ENCODE measurements at regions not wholly inside any gene's neighbourhood (a gene's known extent, or its start where the extent isn't known, plus 50 kb on each side); places are given as distances from the start of the nearest gene placed in this dataset.

DNA sequence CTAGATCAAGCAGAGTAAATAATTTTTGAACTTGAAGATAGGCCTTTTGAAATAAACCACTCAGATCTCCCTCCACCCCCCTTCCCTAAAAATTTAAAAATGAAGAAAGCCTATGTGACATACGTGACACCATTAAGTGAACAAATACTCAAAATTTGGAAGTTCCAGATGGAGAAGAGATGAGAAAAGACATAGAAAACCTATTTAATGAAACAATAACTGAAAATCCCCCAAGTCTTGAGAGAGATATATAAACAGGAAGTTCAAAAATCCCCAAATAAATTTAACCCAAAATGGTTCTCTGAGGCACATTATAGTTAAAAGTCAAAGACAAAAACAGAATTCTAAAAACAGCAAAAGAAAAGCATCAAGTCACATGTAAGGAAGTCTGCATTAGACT is 428.6 kb downstream of the PSAT1 start:
- TF ChIP-seq, protein P1, sequence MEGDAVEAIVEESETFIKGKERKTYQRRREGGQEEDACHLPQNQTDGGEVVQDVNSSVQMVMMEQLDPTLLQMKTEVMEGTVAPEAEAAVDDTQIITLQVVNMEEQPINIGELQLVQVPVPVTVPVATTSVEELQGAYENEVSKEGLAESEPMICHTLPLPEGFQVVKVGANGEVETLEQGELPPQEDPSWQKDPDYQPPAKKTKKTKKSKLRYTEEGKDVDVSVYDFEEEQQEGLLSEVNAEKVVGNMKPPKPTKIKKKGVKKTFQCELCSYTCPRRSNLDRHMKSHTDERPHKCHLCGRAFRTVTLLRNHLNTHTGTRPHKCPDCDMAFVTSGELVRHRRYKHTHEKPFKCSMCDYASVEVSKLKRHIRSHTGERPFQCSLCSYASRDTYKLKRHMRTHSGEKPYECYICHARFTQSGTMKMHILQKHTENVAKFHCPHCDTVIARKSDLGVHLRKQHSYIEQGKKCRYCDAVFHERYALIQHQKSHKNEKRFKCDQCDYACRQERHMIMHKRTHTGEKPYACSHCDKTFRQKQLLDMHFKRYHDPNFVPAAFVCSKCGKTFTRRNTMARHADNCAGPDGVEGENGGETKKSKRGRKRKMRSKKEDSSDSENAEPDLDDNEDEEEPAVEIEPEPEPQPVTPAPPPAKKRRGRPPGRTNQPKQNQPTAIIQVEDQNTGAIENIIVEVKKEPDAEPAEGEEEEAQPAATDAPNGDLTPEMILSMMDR (IDR thresholded peaks at IDR 0.05), result no peak
- TF ChIP-seq POLR2A (IDR thresholded peaks at IDR 0.05) (no peak), EP300 (IDR thresholded peaks at IDR 0.05) (no peak)
